Nucleus accumbens (tissue), 56 donors: ENCODE measurements at regions not wholly inside any gene's neighbourhood (a gene's known extent, or its start where the extent isn't known, plus 50 kb on each side); places are given as distances from the start of the nearest gene placed in this dataset.
"Not testable (repeated sequence)": the region's sequence is repeated elsewhere in the genome, so short reads cannot be mapped to it uniquely, and the experiment has no call there.

Experiments used
- DNase-seq, 56 donors: peaks; one replicate each; lab custom pipeline; 2025; lab: John Stamatoyannopoulos, UW

DNA sequence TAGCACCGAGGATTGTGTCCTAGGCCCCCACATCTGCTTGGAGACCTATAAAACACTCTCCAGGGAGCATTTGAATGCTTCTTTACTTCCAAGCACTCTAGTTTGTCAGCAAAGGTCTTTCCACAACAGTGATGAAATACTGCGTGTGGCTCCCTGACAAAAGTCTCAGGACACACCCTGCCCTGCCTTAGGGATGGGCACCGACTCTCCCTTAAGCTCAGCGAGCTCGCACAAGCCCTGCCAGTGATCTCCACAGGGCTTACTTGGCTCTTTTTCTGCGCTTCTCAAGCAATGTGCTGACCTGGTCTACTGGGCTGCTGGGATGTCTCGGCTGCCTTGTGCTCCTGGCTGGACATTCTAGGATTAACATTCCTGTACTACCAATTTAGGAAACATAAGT, 84.3 kb upstream of the MPP7 start:
- no peak for DNase-seq

DNA sequence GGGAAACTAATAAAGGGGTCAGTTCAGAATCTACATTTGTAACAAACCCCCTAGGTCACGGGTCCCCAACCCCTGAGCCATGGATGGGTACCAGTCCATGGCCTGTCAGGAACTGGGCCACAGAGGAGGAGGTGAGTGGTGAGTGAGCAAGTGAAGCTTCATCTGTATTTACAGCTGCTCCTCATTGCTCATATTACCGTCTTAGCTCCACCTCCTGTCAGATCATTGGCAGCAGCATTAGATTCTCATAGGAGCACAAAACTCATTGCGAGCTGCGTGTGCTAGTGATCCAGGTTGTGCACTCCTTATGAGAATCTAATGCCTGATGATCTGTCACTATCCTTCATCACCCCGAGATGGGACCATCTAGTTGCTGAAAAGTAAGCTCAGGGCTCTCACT, 88.4 kb upstream of the MPP7 start:
- no peak for DNase-seq

DNA sequence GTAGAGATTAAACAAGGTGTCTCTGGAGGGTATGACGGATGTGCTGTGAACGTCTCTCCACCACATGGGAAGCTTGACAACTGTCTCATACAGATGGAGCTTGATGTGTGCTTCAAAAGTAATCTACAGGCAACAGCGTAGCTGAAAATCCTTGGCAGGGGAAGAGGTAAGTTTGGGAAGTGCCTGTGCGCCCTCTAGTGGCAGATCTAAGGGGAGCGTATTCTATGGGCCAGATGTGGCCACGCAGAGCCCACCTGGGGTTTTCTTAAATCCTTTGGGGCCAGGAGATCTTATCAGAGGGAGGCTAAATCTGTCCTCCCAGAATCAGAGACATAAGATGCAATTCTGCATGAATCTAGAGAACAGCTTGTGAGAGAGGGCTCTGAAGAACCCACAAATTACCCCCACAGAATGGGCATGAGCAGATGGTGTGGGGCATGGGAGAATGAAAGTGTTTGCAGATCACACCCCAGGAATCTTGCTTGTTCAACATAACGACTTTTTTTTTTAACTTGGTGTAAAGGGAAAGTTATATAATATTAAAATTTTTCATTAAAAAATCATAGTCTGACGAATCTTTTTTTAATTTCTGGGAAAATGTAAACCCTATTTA, 91.2 kb upstream of the MPP7 start:
- DNase-seq: peak in 38 of 56 donors; percentile 1 to 73 (median 14)

DNA sequence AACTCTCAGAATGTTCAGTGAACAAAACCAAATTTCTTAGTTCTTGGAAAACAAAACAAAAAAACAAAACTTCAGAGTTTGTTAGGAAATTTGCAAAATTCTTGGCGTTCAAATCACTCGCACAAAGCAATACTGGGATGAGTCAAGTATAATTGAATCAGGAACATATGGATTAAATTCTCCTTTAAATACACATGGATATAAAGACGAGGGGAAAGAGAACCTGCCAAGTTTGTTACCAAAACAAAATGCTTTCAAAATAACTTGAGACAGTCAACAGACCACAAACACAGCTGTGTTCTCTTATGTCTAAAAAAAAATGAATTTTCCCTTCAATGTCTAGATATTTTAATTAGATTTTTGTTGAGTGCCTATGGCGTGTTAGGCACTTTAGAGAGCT, 93.5 kb upstream of the MPP7 start:
- no peak for DNase-seq

DNA sequence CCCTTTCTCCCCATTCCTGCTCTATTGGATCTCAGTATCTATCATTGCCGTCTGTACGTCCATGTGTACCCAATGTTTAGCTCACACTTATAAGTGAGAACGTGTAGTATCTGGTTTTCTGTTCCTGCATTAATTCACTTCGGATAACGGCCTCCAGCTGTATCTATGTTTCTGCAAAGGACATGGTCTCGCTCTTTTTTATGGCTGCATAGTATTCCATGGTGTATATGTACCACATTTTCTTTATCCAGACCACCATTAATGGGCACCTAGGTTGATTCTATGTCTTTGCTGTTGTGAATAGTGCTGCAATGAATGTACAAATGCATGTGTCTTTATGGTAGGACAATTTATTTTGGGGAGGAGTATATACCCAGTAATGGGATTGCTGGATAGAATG, 94.4 kb upstream of the MPP7 start:
- DNase-seq: no peak

DNA sequence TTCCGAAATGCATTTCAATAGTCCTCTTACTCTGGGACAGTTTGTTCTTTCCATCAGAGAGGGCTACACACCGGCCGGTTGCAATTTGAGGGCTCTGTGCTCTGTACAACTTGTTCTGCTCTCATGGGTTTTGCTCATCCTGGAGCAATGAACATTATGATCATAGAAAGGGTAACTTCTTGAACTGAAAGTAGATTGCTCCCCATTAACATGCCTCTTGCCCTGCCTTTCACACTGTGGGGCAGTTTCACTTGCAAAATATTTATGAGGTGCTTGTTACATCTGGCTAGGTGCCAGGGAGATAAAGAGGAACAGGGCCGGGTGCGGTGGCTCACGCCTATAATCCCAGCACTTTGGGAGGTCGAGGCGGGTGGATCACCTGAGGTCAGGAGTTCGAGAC, 97.3 kb upstream of the MPP7 start:
- DNase-seq: no peak

DNA sequence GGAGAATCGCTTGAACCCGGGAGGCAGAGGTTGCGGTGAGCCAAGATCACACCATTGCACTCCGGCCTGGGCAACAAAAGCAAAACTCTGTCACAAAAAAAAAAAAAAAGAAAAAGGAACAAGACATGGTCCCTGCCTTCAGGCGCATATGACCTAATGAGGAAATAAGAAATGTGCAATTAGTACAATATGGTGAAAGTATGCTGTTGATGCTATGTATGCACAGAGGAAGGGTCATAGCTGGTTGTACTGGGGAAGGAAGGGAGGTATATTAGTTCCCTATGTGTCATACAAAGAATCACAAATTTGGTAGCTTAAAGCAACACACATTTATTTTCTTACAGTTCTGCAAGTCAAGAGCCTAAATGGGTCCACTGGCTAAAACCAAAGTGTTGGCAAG, 97.8 kb upstream of the MPP7 start:
- DNase-seq: no peak

DNA sequence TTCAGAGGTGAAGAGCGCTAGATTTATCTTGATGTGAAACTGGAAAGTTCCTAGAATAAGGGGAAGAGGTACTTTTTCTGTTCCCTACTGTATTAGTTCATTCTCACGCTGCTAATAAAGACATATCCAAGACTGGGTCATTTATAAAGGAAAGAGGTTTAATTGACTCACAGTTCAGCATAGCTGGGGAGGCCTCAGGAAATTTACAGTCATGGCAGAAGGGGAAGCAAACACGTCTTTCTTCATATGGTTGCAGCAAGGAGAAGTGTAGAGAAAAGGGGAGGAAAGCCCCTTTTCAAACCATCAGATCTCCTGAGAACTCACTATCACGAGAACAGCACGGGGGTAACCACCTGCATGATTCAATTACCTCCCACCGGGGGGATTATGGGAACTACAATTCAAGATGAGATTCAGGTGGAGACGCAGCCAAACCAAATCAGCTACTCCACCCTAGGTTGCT, 99.8 kb upstream of the MPP7 start:
- not testable (repeated sequence) for DNase-seq

DNA sequence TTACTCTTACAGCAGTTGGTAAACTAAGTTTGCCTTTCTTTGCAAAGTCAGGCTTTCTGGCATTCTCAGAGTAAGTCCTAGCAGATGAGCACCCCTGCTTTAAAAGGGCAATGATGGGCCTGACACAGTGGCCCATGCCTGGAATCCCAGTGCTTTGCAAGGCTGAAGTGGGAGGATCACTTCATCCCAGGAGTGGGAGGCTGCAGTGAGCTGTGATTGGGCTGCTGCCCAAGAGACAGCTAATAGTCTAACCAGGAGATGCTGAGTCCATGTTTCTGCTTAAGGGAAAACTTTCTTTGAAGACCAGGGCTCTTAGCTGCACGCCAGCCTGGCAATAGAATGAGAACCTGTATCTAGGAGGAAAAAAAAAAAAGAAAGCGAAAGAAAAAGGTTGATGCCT, 100.2 kb upstream of the MPP7 start:
- DNase-seq: no peak

DNA sequence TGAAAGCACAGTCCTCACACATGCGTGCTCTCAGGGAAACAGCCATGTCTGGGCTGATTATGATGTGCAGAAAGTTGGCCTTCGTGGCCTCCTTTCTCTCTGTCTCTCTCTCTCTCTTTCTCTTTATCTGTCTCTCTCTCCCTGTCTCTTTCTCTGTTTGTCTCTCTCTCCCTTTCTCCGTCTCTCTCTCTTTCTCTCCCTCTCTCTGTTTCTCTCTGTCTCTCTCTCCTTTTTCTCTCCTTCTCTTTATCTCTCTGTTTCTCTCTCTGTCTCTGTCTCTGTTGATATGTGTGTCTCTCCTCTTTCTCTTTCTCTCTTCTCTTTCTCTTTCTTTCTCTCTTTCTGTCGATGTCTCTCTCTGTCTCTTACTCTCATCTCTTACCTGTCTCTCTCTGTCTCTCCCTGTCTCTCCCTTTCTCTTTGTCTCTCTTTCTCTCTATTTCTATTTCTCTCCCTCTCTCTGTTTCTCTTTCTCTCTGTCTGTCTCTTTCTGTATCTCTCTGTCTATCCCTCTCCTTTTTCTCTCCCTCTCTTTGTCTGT, 105.4 kb upstream of the MPP7 start:
- no peak for DNase-seq

DNA sequence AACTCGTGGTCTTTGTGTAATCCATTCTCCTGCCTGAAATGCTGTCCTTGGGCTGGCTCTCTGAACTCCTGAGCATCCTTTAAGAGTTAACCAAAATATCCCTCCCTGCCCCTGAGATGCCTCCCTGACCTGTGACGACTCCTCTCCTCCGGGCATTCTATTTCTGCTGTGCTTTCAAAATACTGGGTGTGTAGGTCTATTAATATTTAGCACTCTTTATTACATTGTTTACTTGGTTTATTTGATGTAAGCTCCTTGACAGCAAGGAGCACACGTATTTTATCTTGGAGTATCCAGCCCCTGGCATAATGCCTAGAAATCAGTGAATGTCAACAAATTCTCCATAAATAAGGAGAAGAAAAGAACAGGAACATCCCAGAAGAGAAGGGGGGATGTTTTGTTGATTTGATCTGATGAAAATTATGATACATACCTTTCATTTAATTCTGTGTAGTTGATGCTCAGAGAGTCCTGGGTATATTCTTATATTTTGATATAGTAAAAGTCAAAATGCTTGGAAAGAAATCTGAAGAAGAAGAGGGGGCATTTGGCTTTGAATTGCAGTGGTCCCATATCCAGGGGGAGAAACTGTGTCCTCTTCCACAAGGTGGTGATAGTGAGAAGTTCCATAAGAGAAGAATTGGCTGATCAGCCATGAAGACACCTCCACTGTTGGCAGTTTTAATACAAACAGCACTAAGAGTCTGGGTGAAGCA, 107.7 kb upstream of the MPP7 start:
- no peak for DNase-seq

DNA sequence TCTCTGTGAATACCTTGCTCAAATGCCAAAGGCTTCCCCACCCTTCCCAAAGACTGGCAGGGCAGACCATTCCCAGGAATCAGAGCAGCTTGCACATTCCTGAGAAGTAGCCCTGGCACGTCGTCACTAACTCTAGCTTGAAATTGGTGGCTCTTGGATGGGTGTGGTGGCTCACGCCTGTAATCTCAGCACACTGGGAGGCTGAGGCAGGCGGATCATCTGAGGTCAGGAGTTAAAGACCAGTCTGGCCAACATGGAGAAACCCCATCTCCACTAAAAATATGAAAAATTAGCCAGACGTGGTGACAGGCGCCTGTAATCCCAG, 108.2 kb upstream of the MPP7 start:
- DNase-seq: no peak

DNA sequence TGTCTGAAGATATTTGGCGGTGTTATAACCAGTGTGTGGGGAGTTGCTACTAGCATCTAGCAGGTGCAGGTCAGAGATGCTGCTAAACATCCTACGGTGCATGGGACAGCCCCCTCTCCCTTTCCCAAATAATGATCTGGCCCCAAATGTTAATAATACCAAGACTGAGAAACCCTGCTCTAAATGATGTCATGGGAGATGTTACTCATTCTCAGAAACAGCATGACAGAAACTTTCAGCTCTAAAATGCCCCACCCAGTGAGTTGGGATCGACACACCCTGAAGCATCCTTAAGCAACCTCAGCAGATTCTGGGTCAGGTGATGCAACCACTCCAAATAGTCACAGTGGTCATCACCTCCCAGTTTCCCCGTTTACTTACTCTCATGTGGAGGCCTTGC, 108.8 kb upstream of the MPP7 start:
- no peak for DNase-seq

DNA sequence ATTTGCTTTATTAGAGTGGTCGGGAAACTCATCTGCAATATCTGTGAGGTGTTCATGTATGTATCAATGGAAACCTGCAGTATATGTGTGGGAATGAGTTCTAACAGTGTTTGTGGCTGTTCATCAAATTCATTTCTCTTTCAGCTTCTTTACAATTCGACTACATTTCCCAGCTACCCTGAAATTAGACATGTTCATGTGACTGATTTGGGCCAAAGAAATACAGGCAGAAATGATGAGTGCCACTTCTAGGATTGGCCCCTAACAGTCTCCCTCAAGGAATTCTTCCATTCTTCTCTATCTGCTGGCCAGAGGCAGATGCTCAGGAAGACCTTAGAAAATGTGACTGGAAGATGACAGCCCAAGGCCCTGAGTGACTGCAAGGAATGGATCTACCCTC, 114.8 kb upstream of the WAC start:
- no peak for DNase-seq

DNA sequence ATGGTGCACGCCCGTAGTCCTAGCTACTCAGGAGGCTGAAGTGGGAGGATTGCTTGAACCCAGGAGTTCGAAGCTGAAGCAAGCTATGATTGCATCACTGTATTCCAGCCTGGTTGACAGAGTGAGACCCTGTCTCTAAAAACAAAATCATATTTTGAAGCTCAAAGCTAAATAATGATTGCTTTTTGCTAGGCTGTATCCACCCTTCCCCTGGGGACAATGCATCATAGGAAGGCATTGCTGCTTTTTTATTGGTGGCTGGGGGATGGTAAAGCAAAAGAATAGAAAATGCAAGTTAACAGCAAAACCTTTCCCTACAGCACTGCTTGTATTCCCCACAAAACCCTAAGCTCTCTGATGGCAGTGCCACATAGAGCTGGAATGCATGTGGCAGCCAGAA, 107.5 kb upstream of the WAC start:
- DNase-seq: no peak

DNA sequence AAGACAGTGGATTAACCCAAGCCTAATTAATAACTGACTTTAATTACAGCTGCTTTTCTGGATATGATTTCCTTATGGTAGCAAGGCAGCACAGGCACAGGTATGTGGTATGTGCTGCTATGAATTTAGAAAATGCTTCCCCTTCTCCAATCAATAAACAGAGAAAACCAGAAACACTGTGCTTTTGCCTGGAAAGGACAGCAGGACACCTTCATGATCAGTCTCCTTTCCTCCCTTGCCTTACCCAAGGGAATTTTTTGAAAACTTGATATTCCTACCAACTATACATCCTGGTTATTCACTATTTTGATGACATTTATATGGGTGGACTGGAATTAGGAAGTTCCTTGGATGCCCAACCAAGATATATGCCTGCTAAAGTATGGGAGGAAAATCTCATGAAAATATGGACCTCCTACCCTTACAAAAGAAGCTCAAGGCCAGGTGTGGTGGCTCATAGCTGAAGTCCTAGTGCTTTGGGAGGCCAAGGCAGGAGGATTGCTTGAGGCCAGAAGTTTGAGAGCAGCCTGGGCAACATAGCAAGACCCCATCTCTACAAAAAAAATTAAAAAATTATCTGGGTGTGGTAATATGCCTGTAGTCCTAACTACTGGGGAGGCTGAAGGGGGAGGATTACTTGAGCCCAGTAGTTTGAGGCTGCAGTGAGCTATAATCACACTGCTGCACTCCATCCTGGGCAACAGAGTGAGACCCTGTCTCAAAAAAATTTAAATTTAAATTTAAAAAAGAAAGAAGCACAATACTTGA, 106.3 kb upstream of the WAC start:
- no peak for DNase-seq

DNA sequence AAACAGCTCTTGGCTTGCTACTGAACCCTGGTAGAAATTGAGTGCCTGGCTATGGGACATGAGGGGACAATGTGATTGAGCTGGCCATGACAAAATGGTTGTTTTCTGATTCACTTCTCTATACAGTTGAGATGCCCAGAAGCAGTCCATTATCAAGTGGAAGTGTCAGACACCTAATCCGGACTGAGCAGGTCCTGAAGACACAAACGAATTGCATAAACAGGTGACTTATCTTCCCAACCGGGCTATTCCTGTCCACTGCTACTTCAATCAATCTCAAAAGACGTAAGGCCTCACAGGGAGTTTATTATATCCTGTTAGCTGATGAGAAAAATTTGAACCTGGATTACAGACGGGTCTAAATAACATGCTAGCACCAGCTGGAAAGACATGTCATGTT, 105.5 kb upstream of the WAC start:
- DNase-seq: no peak

DNA sequence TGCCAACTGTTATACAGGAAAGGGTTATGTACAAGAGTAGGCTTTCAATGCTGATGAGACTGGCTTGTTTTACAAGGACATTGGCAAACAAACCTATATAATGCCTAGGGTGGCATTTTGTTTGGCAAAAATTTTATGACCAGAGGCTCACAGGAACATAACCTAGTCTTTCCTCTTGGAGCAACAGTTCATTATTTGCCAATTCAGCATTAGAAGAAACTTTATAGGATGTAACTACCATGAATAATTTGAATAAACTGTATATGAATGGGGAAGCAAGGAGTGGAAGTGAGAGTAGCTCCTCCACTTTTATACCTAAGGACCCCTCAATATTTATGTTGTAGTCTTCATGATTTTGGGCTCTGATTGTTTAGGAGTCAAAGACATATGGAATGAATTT, 103.9 kb upstream of the WAC start:
- DNase-seq: no peak

DNA sequence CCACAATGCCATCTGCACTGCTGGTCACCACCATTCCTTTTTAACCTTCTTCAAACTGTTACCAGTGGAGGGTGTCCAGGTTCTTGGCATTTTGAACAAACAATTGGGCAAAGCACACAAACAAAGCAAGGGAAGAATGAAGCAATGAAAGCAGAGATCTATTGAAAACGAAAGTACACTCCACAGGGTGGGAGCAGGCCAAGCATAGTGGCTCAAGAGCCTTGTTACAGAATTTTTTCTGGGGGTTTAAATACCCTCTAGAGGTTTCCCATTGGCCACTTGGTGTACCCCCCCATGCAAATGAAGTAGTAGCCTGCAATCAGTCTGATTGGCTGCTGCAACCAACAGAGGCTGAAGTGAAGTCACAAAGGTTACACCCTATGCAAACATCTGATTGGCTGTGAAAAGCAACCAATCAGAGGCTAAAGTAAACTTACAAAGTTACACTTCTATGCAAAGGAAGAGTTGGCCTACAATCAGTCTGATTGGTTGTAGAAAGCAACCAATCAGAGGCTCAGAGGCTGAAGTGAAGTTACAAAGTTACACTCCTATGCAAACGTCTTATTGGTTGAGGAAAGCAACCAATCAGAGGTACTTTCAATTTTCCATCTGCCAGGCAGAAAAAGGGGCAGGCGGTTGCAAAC, 103.2 kb upstream of the WAC start:
- no peak for DNase-seq

DNA sequence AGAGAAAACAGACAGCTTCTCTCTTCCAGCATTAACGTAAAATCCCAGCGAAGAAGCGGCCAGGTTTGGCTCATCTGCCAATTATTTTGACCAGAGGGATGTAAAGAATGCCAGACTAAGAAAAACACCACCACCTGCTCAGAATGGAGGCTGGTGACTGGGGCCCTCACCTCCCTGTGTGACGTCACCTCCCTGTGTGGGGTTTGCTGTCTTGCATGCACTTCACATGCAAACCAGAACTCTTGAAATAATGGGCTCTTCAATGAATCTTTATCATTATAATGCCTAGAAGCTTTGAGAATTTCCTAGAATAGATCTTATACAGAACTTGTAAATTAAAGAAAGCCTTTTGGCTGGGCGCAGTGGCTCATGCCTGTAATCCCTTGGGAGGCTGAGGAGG, 101.8 kb upstream of the WAC start:
- no peak for DNase-seq

DNA sequence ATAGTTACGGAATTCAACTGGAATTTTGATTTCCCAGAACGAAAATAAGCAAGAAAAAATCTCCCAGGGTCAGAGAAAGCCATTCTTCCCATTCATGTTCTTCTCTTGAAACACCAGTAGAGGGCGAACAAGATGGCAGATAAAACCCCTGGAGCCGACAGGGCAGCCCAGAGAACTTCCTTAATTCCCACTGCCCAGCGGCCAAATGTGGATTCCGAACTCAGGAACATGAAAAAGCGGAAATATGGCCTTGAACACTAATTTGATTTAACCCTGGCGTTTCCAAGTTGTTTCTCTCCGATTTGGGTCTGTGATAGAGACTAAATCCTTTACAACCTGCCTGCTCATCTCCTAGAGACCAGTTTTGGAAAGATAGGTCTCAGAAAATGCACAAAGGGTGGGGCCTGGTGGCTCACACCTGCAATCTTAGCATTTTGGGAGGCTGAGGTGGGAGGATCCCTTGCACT, 100.7 kb upstream of the WAC start:
- peak in 37 of 56 donors; percentile 0 to 44 (median 7) for DNase-seq
